Heart left ventricle (tissue), 16 donors: ENCODE measurements at regions not wholly inside any gene's neighbourhood (a gene's known extent, or its start where the extent isn't known, plus 50 kb on each side); places are given as distances from the start of the nearest gene placed in this dataset.

ENCODE experiments used
- ATAC-seq, 4 donors: fragments of 200-7000 bp; cut with Tn5 transposase; one replicate each; pipeline ENCODE4 v1.9.1; 2020 to 2022; ENCODE audit warnings: moderate library complexity in 4 of 4, mild to moderate bottlenecking in 3 of 4, moderate number of reproducible peaks in 1 of 4
- DNase-seq, 5 donors: peaks; one replicate each; pipeline ENCODE4 v3.0.0-alpha.2; 2020
- H3K27ac ChIP-seq, 12 donors: fragments of 200-600 bp; sonication (generic) in 4 of 12; one replicate each; pipeline versions ENCODE4 v1.5.0 to v1.8.0; 2016 to 2022; ENCODE audit warnings: mild to moderate bottlenecking in 2 of 12
- H3K27me3 ChIP-seq, 9 donors: fragments of 200-600 bp; sonication (generic) in 2 of 9; one replicate each; pipeline versions ENCODE4 v1.5.1 to v1.8.0; 2016 to 2022; ENCODE audit warnings: mild to moderate bottlenecking in 3 of 9
- H3K36me3 ChIP-seq, 9 donors: fragments of 200-600 bp; sonication (generic) in 2 of 9; one replicate each; pipeline versions ENCODE4 v1.5.0 to v1.8.0; 2018 to 2022; ENCODE audit warnings: mild to moderate bottlenecking in 2 of 9
- H3K4me1 ChIP-seq, 12 donors: fragments of 200-600 bp; sonication (generic) in 4 of 12; one replicate each; pipeline versions ENCODE4 v1.5.0 to v1.8.0; 2016 to 2022; ENCODE audit warnings: mild to moderate bottlenecking in 3 of 12
- H3K4me3 ChIP-seq, 12 donors: fragments of 200-600 bp; sonication (generic) in 4 of 12; one replicate each; pipeline versions ENCODE4 v1.5.0 to v1.8.0; 2017 to 2022; ENCODE audit warnings: mild to moderate bottlenecking in 9 of 12, moderate library complexity in 4 of 12
- H3K9me3 ChIP-seq, 12 donors: fragments of 200-600 bp; sonication (generic) in 4 of 12; one replicate each; pipeline versions ENCODE4 v1.5.0 to v1.8.0; 2016 to 2022; ENCODE audit warnings: mild to moderate bottlenecking in 1 of 12
- POLR2A ChIP-seq, 2 donors: fragments of 450-650 bp; IDR thresholded peaks; one replicate each; pipeline ENCODE4 v1.6.1; 2017; ENCODE audit warnings: antibody characterized with exemption in 2 of 2, mild to moderate bottlenecking in 2 of 2, moderate library complexity in 2 of 2
- WGBS, 4 donors: extraction: QIAGEN DNeasy Blood & Tissue Kit in 2 of 4; methylation state at CpG; one replicate each; pipeline versions ENCODE4 v1.1.5 to v1.1.7; 2013 to 2018; 5-methylcytosine and 5-hydroxymethylcytosine counted together
- intact Hi-C, 10 donors: fragments of 100-400 bp; cut with DNase I; formaldehyde crosslinking; loops; one replicate each; pipeline versions ENCODE4 v1.11.1 to v1.14.2; 2022
- TF ChIP-seq, protein P1 (sequence below), 12 donors: fragments of 200-600 bp; sonication (generic) in 4 of 12; IDR thresholded peaks; one replicate each; pipeline versions ENCODE4 v1.5.0 to v1.8.0; 2018 to 2022; ENCODE audit warnings: antibody characterized with exemption in 12 of 12, mild to moderate bottlenecking in 5 of 12
- donor health status: ischemic (EF 13 %, LVEDD 7.1; RV severe dilation, severe dysfunction).
- donor health status: healthy with polysubstance abuse.
- donor health status: DM: no; HTN: yes; CAD: no.
- donor health status: DM: no; HTN: no; CAD: no.
- donor health status: ischemic (EF 25% LVEDD 6.9; RV normal size, moderate dysfunction).
- donor health status: ischemic (EF 25% LVEDD 5.7; RV mildly dilated, moderate dysfunction).
- donor health status: healthy.
- donor health status: DM: yes; HTN: yes; CAD: no.
- donor health status: ischemic (EF 35%, LVEDD 5.7; RV mildly dilated, moderate dysfunction).
- donor health status: nonischemic (EF 11% LVEDD 7.7; RV severe dilation, severe dysfunction).
- donor health status: DM: yes; HTN: yes; CAD: no.
- donor health status: PGD.
- donor health status: ischemic (EF 29% LVEDD 5.4; RV normal size, mild dysfunction).
- donor health status: nonischemic (EF 23%, LVEDD 6.1; RV moderate dilation, normal function).

DNA sequence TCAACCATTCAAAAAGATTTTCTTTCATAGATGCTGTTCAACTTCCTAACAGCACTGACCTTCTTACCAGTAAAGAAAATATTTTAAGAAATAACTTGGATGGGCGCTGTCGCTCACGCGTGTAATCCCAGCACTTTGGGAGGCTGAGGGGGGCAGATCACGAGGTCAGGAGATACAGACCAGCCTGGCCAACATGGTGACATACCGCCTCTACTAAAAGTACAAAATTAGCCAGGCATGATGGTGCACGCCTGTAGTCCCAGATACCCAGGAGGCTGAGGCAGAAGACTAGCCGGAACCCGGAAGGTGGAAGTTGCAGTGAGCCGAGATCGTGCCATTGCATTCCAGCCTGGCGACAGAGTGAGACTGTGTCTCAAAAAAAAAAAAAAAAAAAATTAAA, 865.7 kb upstream of the SLC10A2 start:
- H3K9me3 ChIP-seq = peaks cover 0 to 14% (median 0%) of the 10 kb centered on the region in 12 donors
- WGBS, 4 donors = 93 to 95% (median 94%) methylated on average over 12 of the region's 12 CpGs
- no peak for TF ChIP-seq POLR2A (IDR thresholded peaks at IDR 0.05)
- TF ChIP-seq, protein P1, sequence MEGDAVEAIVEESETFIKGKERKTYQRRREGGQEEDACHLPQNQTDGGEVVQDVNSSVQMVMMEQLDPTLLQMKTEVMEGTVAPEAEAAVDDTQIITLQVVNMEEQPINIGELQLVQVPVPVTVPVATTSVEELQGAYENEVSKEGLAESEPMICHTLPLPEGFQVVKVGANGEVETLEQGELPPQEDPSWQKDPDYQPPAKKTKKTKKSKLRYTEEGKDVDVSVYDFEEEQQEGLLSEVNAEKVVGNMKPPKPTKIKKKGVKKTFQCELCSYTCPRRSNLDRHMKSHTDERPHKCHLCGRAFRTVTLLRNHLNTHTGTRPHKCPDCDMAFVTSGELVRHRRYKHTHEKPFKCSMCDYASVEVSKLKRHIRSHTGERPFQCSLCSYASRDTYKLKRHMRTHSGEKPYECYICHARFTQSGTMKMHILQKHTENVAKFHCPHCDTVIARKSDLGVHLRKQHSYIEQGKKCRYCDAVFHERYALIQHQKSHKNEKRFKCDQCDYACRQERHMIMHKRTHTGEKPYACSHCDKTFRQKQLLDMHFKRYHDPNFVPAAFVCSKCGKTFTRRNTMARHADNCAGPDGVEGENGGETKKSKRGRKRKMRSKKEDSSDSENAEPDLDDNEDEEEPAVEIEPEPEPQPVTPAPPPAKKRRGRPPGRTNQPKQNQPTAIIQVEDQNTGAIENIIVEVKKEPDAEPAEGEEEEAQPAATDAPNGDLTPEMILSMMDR (IDR thresholded peaks at IDR 0.05) = no peak
- ATAC-seq (no peak), DNase-seq (no peak)
- H3K27me3 ChIP-seq = no peaks in the 10 kb centered on the region
- H3K4me3 ChIP-seq = no peak overlapping the region
- intact Hi-C loops = no loop called here
- no peaks in the 10 kb centered on the region for H3K4me1 ChIP-seq
- H3K36me3 ChIP-seq = no peaks in the 10 kb centered on the region
- H3K27ac ChIP-seq = no peak overlapping the region

DNA sequence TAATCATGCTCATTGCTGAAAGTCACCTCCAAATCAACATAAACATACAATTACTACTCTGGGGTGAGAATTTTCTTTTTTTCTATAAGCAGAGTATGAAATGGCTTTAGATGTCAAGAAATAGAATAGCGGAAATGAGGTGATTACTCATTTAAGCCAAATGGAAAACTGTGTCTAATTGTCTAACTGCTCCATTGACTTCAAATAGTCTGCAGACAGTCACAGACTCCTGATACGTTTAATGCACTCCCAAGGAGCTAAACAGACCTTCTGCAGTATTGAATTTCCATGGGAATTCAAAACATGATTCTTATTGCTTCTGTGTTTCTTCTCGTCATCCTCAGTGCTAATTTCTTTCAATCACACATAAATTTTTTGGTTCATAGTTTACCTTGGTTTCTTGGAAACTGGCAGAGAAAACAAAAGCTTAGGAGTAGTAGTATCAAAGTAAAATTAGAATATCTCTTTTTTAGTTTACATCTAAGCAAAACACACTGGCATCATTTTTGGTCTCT, 865.2 kb upstream of the SLC10A2 start:
- 73 to 79% (median 78%) methylated on average over 3 of the region's 3 CpGs for WGBS, 4 donors
- TF ChIP-seq, protein P1 (IDR thresholded peaks at IDR 0.05) = no peak
- TF ChIP-seq POLR2A (IDR thresholded peaks at IDR 0.05) = no peak
- peaks cover 0 to 14% (median 0%) of the 10 kb centered on the region in 12 donors for H3K9me3 ChIP-seq
- H3K36me3 ChIP-seq = no peaks in the 10 kb centered on the region
- DNase-seq = no peak
- no peak overlapping the region for H3K4me3 ChIP-seq
- no peaks in the 10 kb centered on the region for H3K4me1 ChIP-seq
- H3K27ac ChIP-seq = no peak overlapping the region
- intact Hi-C loops = no loop called here
- ATAC-seq = no peak
- no peaks in the 10 kb centered on the region for H3K27me3 ChIP-seq

DNA sequence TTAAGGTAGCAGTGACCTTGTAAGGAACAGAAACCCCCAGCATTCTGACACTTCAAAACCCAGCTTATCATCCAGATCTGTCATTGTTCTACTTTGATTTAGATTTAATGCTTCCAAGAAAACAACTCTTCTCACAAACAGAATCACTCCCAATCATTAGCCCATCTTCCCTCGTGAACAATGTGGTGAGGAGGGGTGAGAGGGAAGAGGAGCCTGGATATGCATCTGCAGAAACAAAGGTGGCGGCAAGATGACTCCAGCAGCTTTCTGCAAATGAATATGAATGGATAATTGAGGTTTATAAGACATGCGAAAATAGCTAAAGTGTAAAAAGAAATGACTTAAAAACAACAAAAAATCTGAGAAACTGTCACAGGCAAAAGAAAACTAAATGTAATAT, 859.9 kb upstream of the SLC10A2 start:
- no peak overlapping the region for H3K4me3 ChIP-seq
- no peak overlapping the region for H3K27ac ChIP-seq
- 72 to 80% (median 79%) methylated on average over 3 of the region's 3 CpGs for WGBS, 4 donors
- no peak for DNase-seq
- peaks cover 0 to 4% (median 0%) of the 10 kb centered on the region in 12 donors for H3K9me3 ChIP-seq
- no peaks in the 10 kb centered on the region for H3K36me3 ChIP-seq
- no peak for ATAC-seq
- no peak for TF ChIP-seq POLR2A (IDR thresholded peaks at IDR 0.05)
- TF ChIP-seq, protein P1 (IDR thresholded peaks at IDR 0.05) = no peak
- H3K27me3 ChIP-seq = no peaks in the 10 kb centered on the region
- intact Hi-C loops = no loop called here
- H3K4me1 ChIP-seq = no peaks in the 10 kb centered on the region

DNA sequence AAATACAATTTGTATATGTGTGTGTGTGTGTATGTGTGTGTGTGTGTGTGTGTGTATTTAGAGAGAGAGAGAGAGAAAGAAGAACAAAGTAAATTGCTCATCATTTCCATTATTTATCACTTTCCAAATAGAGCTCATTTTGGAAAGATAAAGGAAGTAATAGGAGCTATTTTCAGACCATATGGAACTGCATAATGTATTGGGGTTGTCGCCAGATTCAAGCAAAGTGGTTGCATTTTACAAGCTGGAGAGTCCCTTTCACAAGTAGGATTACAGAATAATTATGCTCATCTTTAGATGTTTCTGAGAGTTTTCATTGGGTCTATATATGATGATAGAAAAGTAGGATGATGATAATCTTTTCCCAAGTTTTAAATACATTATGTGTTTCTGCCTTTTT, 842.7 kb upstream of the SLC10A2 start:
- no peaks in the 10 kb centered on the region for H3K36me3 ChIP-seq
- TF ChIP-seq, protein P1 (IDR thresholded peaks at IDR 0.05) = no peak
- TF ChIP-seq POLR2A (IDR thresholded peaks at IDR 0.05) = no peak
- no peaks in the 10 kb centered on the region for H3K27me3 ChIP-seq
- H3K9me3 ChIP-seq = no peaks in the 10 kb centered on the region
- no peak for ATAC-seq
- H3K4me1 ChIP-seq = no peaks in the 10 kb centered on the region
- no peak overlapping the region for H3K4me3 ChIP-seq
- DNase-seq = no peak
- no peak overlapping the region for H3K27ac ChIP-seq
- 56 to 79% (median 71%) methylated on average over 1 of the region's 1 CpG for WGBS, 4 donors
- intact Hi-C loops = no loop called here
